ENCODE measurements at regions not wholly inside any gene's neighbourhood (a gene's known extent, or its start where the extent isn't known, plus 50 kb on each side); places are given as distances from the start of the nearest gene placed in this dataset.

GRCh38 chr3:137111497-137111896, 153.7 kb downstream of the IL20RB start:
- Histone ChIP-seq H3K9ac (ENCODE audit: low read depth, low read length, poor library complexity, severe bottlenecking) (no peak overlapping the region), H4K20me1 (ENCODE audit: insufficient read depth, low read length, poor library complexity, severe bottlenecking) (no peaks in the 10 kb centered on the region), H3K4me2 (ENCODE audit: low read depth, low read length, poor library complexity, severe bottlenecking) (no peak overlapping the region), H3F3A (ENCODE audit: low read depth) (no peaks in the 10 kb centered on the region), H2AFZ (ENCODE audit: low read length) (no peak overlapping the region), H3K36me3 (ENCODE audit: insufficient read depth, low read length) (no peaks in the 10 kb centered on the region), H3K9me2 (replicated peaks; ENCODE audit: low read depth, low read length) (no peaks in the 10 kb centered on the region), H3K79me2 (ENCODE audit: insufficient read depth, low read length) (no peaks in the 10 kb centered on the region), H3K9me3 (ENCODE audit: insufficient read depth, low read depth, low read length) (no peaks in the 10 kb centered on the region), H3K4me3 (ENCODE audit: low read length, poor library complexity, severe bottlenecking) (no peak overlapping the region), H3K27me3 (ENCODE audit: insufficient read depth, low read length, poor library complexity, severe bottlenecking) (no peaks in the 10 kb centered on the region), H3K4me1 (ENCODE audit: insufficient read depth, low read length, poor library complexity, severe bottlenecking) (no peaks in the 10 kb centered on the region)
- TF ChIP-seq CTCF (conservative IDR thresholded peaks at IDR 0.05; ENCODE audit: low read length), result no peak
- no peak for TF ChIP-seq EZH2phosphoT487 (IDR thresholded peaks at IDR 0.05; ENCODE audit: borderline replicate concordance)

DNA sequence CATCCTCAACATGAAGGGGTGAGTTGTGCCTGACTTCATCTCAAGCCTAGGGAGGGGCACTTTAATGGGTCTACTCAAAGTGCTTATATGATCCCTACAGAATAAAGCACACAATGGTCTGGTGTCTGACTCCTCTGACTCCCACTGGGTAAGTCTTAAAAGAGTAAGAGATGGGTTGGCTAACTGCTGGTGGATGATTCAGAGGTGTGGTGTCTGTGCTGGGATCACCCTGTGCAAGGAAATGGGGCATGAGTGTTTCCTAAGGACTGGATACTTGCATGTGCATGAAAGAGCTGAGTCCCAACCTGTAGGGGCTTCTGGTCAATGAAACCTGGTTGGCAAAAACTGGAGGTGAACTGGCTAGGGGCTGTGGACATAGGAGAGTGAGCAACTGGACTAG, 158.8 kb downstream of the IL20RB start:
- Histone ChIP-seq H3K27me3 (ENCODE audit: insufficient read depth, low read length, poor library complexity, severe bottlenecking) (no peaks in the 10 kb centered on the region), H3F3A (ENCODE audit: low read depth) (no peaks in the 10 kb centered on the region), H3K36me3 (ENCODE audit: insufficient read depth, low read length) (no peaks in the 10 kb centered on the region), H3K4me2 (ENCODE audit: low read depth, low read length, poor library complexity, severe bottlenecking) (no peak overlapping the region), H3K4me3 (ENCODE audit: low read length, poor library complexity, severe bottlenecking) (no peak overlapping the region), H3K9me2 (replicated peaks; ENCODE audit: low read depth, low read length) (no peaks in the 10 kb centered on the region), H3K9ac (ENCODE audit: low read depth, low read length, poor library complexity, severe bottlenecking) (no peak overlapping the region), H3K9me3 (ENCODE audit: insufficient read depth, low read depth, low read length) (no peaks in the 10 kb centered on the region), H4K20me1 (ENCODE audit: insufficient read depth, low read length, poor library complexity, severe bottlenecking) (no peaks in the 10 kb centered on the region), H3K79me2 (ENCODE audit: insufficient read depth, low read length) (no peaks in the 10 kb centered on the region), H3K4me1 (ENCODE audit: insufficient read depth, low read length, poor library complexity, severe bottlenecking) (no peaks in the 10 kb centered on the region), H2AFZ (ENCODE audit: low read length) (no peak overlapping the region)
- no peak for TF ChIP-seq EZH2phosphoT487 (IDR thresholded peaks at IDR 0.05; ENCODE audit: borderline replicate concordance)
- no peak for TF ChIP-seq CTCF (conservative IDR thresholded peaks at IDR 0.05; ENCODE audit: low read length)

- H3K79me2 ChIP-seq (ENCODE audit: insufficient read depth, low read length), result no peaks in the 10 kb centered on the region
- no peaks in the 10 kb centered on the region for H3K4me1 ChIP-seq (ENCODE audit: insufficient read depth, low read length, poor library complexity, severe bottlenecking)
- no peaks in the 10 kb centered on the region for H3K36me3 ChIP-seq (ENCODE audit: insufficient read depth, low read length)
- no peaks in the 10 kb centered on the region for H3K9me3 ChIP-seq (ENCODE audit: insufficient read depth, low read depth, low read length)
- TF ChIP-seq CTCF (conservative IDR thresholded peaks at IDR 0.05; ENCODE audit: low read length) (peak; percentile 80), EZH2phosphoT487 (IDR thresholded peaks at IDR 0.05; ENCODE audit: borderline replicate concordance) (no peak)
- H3K4me2 ChIP-seq (ENCODE audit: low read depth, low read length, poor library complexity, severe bottlenecking), result no peak overlapping the region
- no peaks in the 10 kb centered on the region for H3K27me3 ChIP-seq (ENCODE audit: insufficient read depth, low read length, poor library complexity, severe bottlenecking)
- H2AFZ ChIP-seq (ENCODE audit: low read length), result no peak overlapping the region
- no peak overlapping the region for H3K9ac ChIP-seq (ENCODE audit: low read depth, low read length, poor library complexity, severe bottlenecking)
- no peaks in the 10 kb centered on the region for H3F3A ChIP-seq (ENCODE audit: low read depth)
- no peaks in the 10 kb centered on the region for H3K9me2 ChIP-seq (replicated peaks; ENCODE audit: low read depth, low read length)
- no peak overlapping the region for H3K4me3 ChIP-seq (ENCODE audit: low read length, poor library complexity, severe bottlenecking)
- no peaks in the 10 kb centered on the region for H4K20me1 ChIP-seq (ENCODE audit: insufficient read depth, low read length, poor library complexity, severe bottlenecking)
These were observed 164.0 kb downstream of the IL20RB start for GRCh38 chr3:137121704-137122314.
